K562 (cell line): ENCODE measurements at regions not wholly inside any gene's neighbourhood (a gene's known extent, or its start where the extent isn't known, plus 50 kb on each side); places are given as distances from the start of the nearest gene placed in this dataset.

ENCODE experiments used
- ATAC-seq: fragments of 200-7000 bp; cut with Tn5 transposase; 3 replicates; pipeline ENCODE4 v1.9.1; 2020; ENCODE audit warnings: moderate library complexity
- BruUV-seq: library from RNA; stranded (reverse); fragments of 400-500 nt; replicated peaks from 2 replicates; lab custom pipeline; 2021; lab: Mats Ljungman, UMichigan
- CTCF ChIA-PET: fragments of 300-600 bp; formaldehyde crosslinking; extraction: SDS; loops from one replicate; lab custom pipeline; 2021; ENCODE audit warnings: low intra/inter-chr PET ratio; lab: Yijun Ruan, JAX
- POLR2A ChIA-PET: fragments of 300-600, 350-650 bp; sonication (Branson Sonifier 250); formaldehyde crosslinking; extraction: SDS; loops from one replicate; lab custom pipeline; 2021; ENCODE audit warnings: antibody characterized with exemption, inconsistent platforms; lab: Yijun Ruan, JAX
- DNase-seq, 4 experiments: peaks; one replicate each; pipeline versions ENCODE4 v3.0.0 to v3.0.0-alpha.2; 2011 to 2018; ENCODE audit warnings: low spot score in 3 of 4, mixed read lengths in 3 of 4; ENCODE audit errors: extremely low read depth in 1 of 4
- FAIRE-seq: peaks from 2 replicates; lab custom pipeline; 2011; peaks lifted over from hg19 to GRCh38; lab: Jason Lieb, UNC
- H2AFZ ChIP-seq: 2 replicates; pipeline ENCODE4 v1.6.0; 2011; ENCODE audit warnings: low read depth, low read length, control low read depth, inconsistent platforms
- H3K27ac ChIP-seq: fragments of 200-600 bp; 3 replicates; pipeline ENCODE4 v1.8.0; 2011; ENCODE audit warnings: low read depth, mild to moderate bottlenecking, control low read depth, inconsistent platforms, low read length, moderate library complexity, mixed read lengths; ENCODE audit errors: extremely low read depth
- H3K27me3 ChIP-seq, 2 experiments: fragments of 300-600 bp in 1 of 2; 2 replicates in 1 of 2; 3 replicates in 1 of 2; pipeline versions ENCODE4 v1.6.0 to v1.8.0; 2011; ENCODE audit warnings: inconsistent platforms in 2 of 2, low read length in 2 of 2, mild to moderate bottlenecking in 1 of 2, mixed read lengths in 1 of 2, moderate library complexity in 1 of 2; ENCODE audit not compliant: control insufficient read depth in 2 of 2, insufficient read depth in 2 of 2
- H3K36me3 ChIP-seq: fragments of 300-600 bp; 3 replicates; pipeline ENCODE4 v1.8.0; 2011; ENCODE audit warnings: mild to moderate bottlenecking, low read length, inconsistent platforms; ENCODE audit not compliant: control insufficient read depth, insufficient read depth
- H3K4me1 ChIP-seq, 2 experiments: fragments of 200-600 bp in 1 of 2; replicated peaks in 1 of 2; 2 replicates in 1 of 2; 3 replicates in 1 of 2; pipeline versions ENCODE4 v1.5.1 to v1.8.0; 2011; ENCODE audit warnings: inconsistent platforms in 2 of 2, low read length in 2 of 2, mild to moderate bottlenecking in 1 of 2, mixed read lengths in 1 of 2, moderate library complexity in 1 of 2; ENCODE audit not compliant: control insufficient read depth in 2 of 2, insufficient read depth in 2 of 2
- H3K4me2 ChIP-seq: 2 replicates; pipeline ENCODE4 v1.6.1; 2011; ENCODE audit warnings: low read length, control low read depth, inconsistent platforms, mixed read lengths; ENCODE audit not compliant: insufficient read depth
- H3K4me3 ChIP-seq: fragments of 200-600 bp; sonication (generic), shearing (Covaris generic); 2 replicates; pipeline ENCODE4 v1.5.1; 2016; ENCODE audit warnings: control low read depth, inconsistent platforms
- H3K79me2 ChIP-seq: fragments of 200-600 bp; 3 replicates; pipeline ENCODE4 v1.8.0; 2011; ENCODE audit warnings: low read length, inconsistent platforms; ENCODE audit not compliant: control insufficient read depth, insufficient read depth
- H3K9ac ChIP-seq, 2 experiments: 2 replicates each; pipeline versions ENCODE4 v1.6.0 to v1.6.1; 2011; ENCODE audit warnings: low read depth in 2 of 2, low read length in 2 of 2, control low read depth in 1 of 2, inconsistent platforms in 1 of 2, mild to moderate bottlenecking in 1 of 2, mixed read lengths in 1 of 2; ENCODE audit not compliant: insufficient read depth in 1 of 2
- H3K9me1 ChIP-seq: one replicate; pipeline ENCODE4 v1.6.0; 2011; ENCODE audit warnings: inconsistent platforms, mild to moderate bottlenecking, low read length, moderate library complexity; ENCODE audit not compliant: control insufficient read depth, insufficient read depth
- H3K9me3 ChIP-seq: replicated peaks from 2 replicates; pipeline ENCODE4 v1.5.1; 2011; ENCODE audit warnings: low read depth, low read length, inconsistent platforms; ENCODE audit not compliant: control insufficient read depth, insufficient read depth
- H4K20me1 ChIP-seq: replicated peaks from 2 replicates; pipeline ENCODE4 v1.6.1; 2011; ENCODE audit warnings: low read length, inconsistent platforms, mixed read lengths; ENCODE audit not compliant: control insufficient read depth, insufficient read depth
- ZNF384 ChIP-seq: IDR thresholded peaks from 2 replicates; pipeline ENCODE4 v1.6.1; 2012; ENCODE audit warnings: low read depth, low read length, improper control_type of control experiment
- ZNF592 ChIP-seq: fragments of 450-650 bp; IDR thresholded peaks from 2 replicates; pipeline ENCODE4 v1.6.1; 2017; ENCODE audit warnings: antibody characterized with exemption, mild to moderate bottlenecking
- WGBS: fragments of 100-300 bp; shearing (Covaris generic); methylation state at CpG from one replicate; pipeline ENCODE4 v1.1.6; 2016; ENCODE audit warnings: low coverage, mixed read lengths; ENCODE audit not compliant: insufficient coverage; ENCODE audit errors: missing lambda C conversion rate; 5-methylcytosine and 5-hydroxymethylcytosine counted together
- in situ Hi-C: fragments of 300-500 bp; cut with MboI; formaldehyde crosslinking; loops from 4 replicates; pipeline ENCODE4 v1.15.0; 2018; ENCODE audit warnings: inconsistent platforms, mixed read lengths
- intact Hi-C: fragments of 100-400 bp; cut with micrococcal nuclease; formaldehyde crosslinking; loops from 2 replicates; pipeline ENCODE4 v1.14.2; 2022
- TF ChIP-seq, protein P1 (sequence below), 2 experiments: IDR thresholded peaks; 2 replicates each; pipeline ENCODE4 v1.6.1; 2011; ENCODE audit warnings: borderline replicate concordance in 1 of 2, control low read depth in 1 of 2, low read depth in 1 of 2, low read length in 1 of 2, mild to moderate bottlenecking in 1 of 2, mixed read lengths in 1 of 2, moderate library complexity in 1 of 2; ENCODE audit not compliant: insufficient read depth in 1 of 2, insufficient read length in 1 of 2, poor library complexity in 1 of 2, severe bottlenecking in 1 of 2; ENCODE audit errors: extremely low read depth in 1 of 2

GRCh38 chr7:130940326-130940725 lies 206.3 kb upstream of the KLF14 start:
- WGBS = 37% methylated on average over 2 of the region's 2 CpGs
- H2AFZ ChIP-seq = peak overlapping the region; percentile 97
- H3K27me3 ChIP-seq = no peaks in the 10 kb centered on the region
- peak overlapping the region; percentile 45; the same call in 1 of the 2 replicates for H3K4me3 ChIP-seq
- H3K36me3 ChIP-seq = no peaks in the 10 kb centered on the region
- no TSS peak for BruUV-seq
- ATAC-seq = 0 out of 3 replicates have a peak, but pooled peaks have one; percentile 5
- no peaks in the 10 kb centered on the region for H3K9me3 ChIP-seq
- in situ Hi-C loops (no loop called here), intact Hi-C loops (loop anchor here (2.0 kb wide), 1 partner anchor 44 kb away; no protein-coding TSS in a partner anchor)
- peak overlapping the region in 1 of 2 experiments; percentile 87; a peak in 2 of 4 replicates for H3K9ac ChIP-seq
- peaks cover 5 to 26% of the 10 kb centered on the region in 2 experiments; a peak in 4 of 5 replicates for H3K4me1 ChIP-seq
- TF ChIP-seq ZNF384 (peak; percentile 72), ZNF592 (0 out of 2 replicates have a peak, but pooled peaks have one; percentile 22)
- TF ChIP-seq, protein P1, sequence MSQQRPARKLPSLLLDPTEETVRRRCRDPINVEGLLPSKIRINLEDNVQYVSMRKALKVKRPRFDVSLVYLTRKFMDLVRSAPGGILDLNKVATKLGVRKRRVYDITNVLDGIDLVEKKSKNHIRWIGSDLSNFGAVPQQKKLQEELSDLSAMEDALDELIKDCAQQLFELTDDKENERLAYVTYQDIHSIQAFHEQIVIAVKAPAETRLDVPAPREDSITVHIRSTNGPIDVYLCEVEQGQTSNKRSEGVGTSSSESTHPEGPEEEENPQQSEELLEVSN (IDR thresholded peaks at IDR 0.05; ENCODE audit: borderline replicate concordance in 1 of 2, extremely low read depth in 1 of 2, insufficient read depth in 1 of 2, insufficient read length in 1 of 2, low read depth in 1 of 2, low read length in 1 of 2, poor library complexity in 1 of 2, severe bottlenecking in 1 of 2) = no peak
- H3K79me2 ChIP-seq = peaks cover 3% of the 10 kb centered on the region; the same call in 1 of the 3 replicates
- H3K4me2 ChIP-seq = peak overlapping the region; percentile 96
- no peaks in the 10 kb centered on the region for H4K20me1 ChIP-seq
- H3K9me1 ChIP-seq = no peaks in the 10 kb centered on the region
- CTCF ChIA-PET = no interaction called here
- no peak for FAIRE-seq
- no peak overlapping the region for H3K27ac ChIP-seq
- DNase-seq = peak in 1 of 4 experiments; percentile 25
- POLR2A ChIA-PET = interaction anchor here (0.9 to 3.3 kb wide), 4 partner anchors 10 to 71 kb away, joined by 3 to 32 read pairs (median 11); no protein-coding TSS in a partner anchor
